Esophagus muscularis mucosa (tissue), 4 donors: ENCODE measurements at regions not wholly inside any gene's neighbourhood (a gene's known extent, or its start where the extent isn't known, plus 50 kb on each side); places are given as distances from the start of the nearest gene placed in this dataset.

Source experiments
- EP300 ChIP-seq: sonication (generic); formaldehyde crosslinking; IDR thresholded peaks from one replicate; pipeline ENCODE4 v1.6.1; 2017; ENCODE audit warnings: antibody characterized with exemption
- POLR2A ChIP-seq: fragments of 450-650 bp; IDR thresholded peaks from one replicate; pipeline ENCODE4 v1.6.1; 2017; ENCODE audit warnings: antibody characterized with exemption, moderate library complexity, mild to moderate bottlenecking, low read depth
- POLR2AphosphoS5 ChIP-seq, 2 donors: sonication (generic); formaldehyde crosslinking; IDR thresholded peaks; one replicate each; pipeline ENCODE4 v1.6.1; 2017; ENCODE audit warnings: antibody characterized with exemption in 2 of 2
- TF ChIP-seq, protein P1 (sequence below), 3 experiments: fragments of 200-600 bp in 2 of 3; fragments of 450-650 bp in 1 of 3; sonication (generic) in 2 of 3; IDR thresholded peaks; one replicate each; pipeline ENCODE4 v1.5.1; 2017 to 2019; ENCODE audit warnings: antibody characterized with exemption in 3 of 3, mild to moderate bottlenecking in 2 of 3, moderate library complexity in 1 of 3

DNA sequence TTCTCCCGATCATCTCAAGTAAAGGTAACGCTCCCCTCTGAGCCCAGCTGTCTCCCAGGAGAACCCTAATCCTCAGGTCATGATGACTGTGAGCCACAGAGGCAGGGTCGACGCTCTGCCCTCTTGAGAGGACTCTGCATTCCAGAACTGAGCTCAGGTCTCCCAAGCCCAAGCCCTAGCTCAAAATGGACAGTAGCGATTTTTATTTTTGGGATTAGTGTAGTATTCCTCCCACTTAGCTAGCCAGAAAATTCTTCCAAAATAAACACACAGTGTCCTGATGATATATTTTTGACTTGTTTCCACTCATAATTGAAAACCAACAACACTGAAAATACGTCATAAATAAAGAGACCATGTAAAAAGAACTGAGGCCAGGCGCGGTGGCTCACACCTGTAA is 462.0 kb upstream of the MGMT start:
- TF ChIP-seq, protein P1, sequence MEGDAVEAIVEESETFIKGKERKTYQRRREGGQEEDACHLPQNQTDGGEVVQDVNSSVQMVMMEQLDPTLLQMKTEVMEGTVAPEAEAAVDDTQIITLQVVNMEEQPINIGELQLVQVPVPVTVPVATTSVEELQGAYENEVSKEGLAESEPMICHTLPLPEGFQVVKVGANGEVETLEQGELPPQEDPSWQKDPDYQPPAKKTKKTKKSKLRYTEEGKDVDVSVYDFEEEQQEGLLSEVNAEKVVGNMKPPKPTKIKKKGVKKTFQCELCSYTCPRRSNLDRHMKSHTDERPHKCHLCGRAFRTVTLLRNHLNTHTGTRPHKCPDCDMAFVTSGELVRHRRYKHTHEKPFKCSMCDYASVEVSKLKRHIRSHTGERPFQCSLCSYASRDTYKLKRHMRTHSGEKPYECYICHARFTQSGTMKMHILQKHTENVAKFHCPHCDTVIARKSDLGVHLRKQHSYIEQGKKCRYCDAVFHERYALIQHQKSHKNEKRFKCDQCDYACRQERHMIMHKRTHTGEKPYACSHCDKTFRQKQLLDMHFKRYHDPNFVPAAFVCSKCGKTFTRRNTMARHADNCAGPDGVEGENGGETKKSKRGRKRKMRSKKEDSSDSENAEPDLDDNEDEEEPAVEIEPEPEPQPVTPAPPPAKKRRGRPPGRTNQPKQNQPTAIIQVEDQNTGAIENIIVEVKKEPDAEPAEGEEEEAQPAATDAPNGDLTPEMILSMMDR (IDR thresholded peaks at IDR 0.05): no peak
- TF ChIP-seq POLR2A (no peak), POLR2AphosphoS5 (IDR thresholded peaks at IDR 0.05) (no peak), EP300 (no peak)
